Stimulated activated CD4-positive, alpha-beta T cell treated with anti-CD3 and anti-CD28 coated beads, Interleukin-15, amount 100 ng/mL, for 48 hours (primary cell): ENCODE measurements at regions not wholly inside any gene's neighbourhood (a gene's known extent, or its start where the extent isn't known, plus 50 kb on each side); places are given as distances from the start of the nearest gene placed in this dataset.

ENCODE experiments used
- DNase-seq, 2 donors: peaks; one replicate each; pipeline ENCODE4 v3.0.0-alpha.2; 2020; ENCODE audit warnings: low read depth in 2 of 2

DNA sequence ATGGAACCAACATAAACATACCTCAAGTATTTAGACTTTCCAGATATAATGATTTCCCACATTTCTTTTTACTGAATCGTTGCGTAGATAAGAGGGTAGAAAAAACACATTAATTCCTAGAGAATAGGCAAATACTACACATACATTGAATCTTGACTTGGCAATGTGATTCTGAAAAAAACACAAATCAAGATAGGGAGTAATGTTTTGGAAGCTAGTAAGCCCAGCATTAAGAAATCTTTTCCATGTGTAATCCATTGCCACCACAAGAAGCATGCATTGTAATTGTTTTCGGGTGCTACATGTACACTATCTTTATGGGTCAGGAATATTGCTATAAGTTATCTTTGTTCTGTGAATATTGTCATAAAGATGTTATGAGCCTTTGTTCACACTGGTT, 269.8 kb upstream of the PDGFD start:
- no peak for DNase-seq

DNA sequence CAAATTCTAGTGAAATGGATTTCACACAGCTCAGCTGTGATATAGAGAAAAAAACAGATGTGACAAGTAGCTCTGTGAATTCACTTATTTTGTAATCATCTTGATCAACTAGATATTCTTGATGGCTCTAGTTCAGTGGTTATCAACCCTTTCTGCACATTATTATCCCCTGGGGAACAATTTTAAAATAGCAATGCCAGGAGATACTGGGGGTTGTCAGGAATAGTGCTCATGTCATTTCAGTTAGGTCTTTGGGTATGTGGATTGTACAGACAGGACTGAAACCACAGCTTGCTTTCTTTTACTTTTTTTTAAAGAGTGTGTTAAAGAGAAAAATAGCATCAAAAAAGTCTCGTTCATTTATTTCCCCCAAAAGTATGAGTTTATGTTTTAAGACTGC, 269.0 kb upstream of the PDGFD start:
- no peak for DNase-seq

DNA sequence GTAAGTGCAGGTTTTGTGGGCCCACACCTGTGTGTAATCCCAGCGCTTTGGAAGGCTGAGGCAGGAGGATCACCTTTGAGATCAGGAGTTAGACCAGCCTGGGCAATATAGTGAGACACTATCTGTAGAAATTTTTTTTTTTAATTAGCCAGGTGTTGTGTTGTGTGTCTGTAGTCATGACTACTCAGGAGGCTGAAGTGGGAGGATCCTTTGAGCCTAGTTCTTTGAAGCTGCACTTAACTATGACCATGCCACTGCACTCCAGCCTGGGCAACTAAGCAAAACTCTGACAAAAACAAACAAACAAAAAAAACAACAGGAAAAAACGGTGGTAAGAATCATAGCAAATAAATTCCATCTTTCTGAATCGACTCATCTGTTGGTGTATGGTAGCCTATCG, 268.6 kb upstream of the PDGFD start:
- no peak for DNase-seq

DNA sequence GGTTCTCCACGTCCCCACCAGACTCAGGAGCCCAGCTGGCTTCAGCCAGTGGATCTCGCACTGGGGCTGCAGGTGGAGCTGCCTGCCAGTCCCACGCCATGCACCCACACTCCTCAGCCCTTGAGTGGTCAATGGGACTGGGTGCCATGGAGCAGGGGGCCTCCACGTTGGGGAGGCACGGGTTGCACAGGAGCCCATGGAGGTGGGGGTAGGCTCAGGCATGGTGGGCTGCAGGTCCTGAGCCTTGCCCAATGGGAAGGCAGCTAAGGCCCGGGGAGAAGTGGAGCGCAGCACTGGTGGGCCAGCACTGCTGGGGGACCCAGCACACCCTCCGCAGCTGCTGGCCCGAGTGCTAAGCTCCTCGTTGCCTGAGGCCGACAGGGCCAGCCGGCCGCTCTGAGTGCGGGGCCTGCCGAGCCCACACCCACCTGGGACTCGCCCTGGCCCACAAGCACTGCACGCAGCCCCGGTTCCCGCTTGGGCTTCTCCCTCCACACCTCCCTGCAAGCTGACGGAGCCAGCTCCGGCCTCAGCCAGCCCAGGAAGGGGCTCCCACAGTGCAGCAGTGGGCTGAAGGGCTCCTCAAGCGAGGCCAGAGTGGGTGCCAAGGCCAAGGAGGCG, 258.5 kb upstream of the PDGFD start:
- no peak for DNase-seq

DNA sequence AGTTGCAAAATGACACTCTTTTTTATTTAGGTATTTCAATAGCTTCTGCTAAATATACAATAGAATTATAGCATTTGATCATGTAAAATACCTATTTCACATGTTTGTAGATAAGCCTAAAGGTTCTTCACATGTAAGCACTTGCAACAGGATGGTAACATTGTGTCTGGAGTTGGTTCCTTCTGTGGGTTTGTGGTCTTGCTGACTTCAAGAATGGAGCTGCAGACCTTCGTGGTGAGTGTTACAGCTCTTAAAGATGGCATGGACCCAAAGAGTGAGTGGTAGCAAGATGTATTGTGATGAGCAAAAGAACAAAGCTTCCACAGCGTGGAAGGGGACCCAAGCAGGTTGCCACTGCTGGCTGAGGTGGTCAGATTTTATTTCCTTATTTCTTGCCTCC, 246.4 kb upstream of the PDGFD start:
- no peak for DNase-seq

DNA sequence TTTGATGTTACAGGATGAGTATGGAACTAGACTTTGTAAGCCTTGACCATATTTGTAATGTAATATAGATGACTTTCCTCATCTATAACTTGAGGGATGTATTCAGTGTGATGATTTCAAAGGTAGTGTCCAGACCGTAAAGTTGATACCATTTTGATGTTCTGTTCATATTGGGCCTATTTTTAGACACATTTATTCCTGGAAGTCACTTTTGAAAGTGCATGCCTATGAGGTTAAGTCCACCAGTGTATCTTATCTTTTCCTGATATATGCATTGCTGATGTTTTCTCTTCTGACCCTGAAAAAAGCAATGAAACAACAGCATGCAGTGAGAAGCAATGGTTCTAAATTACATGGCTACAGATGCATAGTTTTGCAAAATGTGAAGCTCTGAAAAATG, 244.7 kb upstream of the PDGFD start:
- DNase-seq, result no peak

DNA sequence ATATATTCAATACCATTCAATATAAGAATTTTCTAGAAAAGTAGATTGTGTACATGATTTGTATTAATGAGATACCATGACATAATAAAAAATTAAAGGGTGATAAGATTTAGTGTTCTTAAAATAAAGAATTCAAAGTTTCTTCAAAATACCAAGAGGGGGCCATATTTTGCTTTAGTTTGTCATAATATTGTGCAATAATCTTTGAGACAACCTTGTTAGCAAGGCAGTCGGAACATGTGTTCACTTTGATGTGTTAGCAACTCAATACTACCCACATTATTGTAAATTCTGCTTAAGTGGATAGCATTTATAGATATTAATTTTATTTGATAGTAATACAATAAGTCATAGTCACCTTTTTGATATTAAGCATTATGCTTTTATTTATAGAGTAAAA, 241.3 kb upstream of the PDGFD start:
- no peak for DNase-seq

DNA sequence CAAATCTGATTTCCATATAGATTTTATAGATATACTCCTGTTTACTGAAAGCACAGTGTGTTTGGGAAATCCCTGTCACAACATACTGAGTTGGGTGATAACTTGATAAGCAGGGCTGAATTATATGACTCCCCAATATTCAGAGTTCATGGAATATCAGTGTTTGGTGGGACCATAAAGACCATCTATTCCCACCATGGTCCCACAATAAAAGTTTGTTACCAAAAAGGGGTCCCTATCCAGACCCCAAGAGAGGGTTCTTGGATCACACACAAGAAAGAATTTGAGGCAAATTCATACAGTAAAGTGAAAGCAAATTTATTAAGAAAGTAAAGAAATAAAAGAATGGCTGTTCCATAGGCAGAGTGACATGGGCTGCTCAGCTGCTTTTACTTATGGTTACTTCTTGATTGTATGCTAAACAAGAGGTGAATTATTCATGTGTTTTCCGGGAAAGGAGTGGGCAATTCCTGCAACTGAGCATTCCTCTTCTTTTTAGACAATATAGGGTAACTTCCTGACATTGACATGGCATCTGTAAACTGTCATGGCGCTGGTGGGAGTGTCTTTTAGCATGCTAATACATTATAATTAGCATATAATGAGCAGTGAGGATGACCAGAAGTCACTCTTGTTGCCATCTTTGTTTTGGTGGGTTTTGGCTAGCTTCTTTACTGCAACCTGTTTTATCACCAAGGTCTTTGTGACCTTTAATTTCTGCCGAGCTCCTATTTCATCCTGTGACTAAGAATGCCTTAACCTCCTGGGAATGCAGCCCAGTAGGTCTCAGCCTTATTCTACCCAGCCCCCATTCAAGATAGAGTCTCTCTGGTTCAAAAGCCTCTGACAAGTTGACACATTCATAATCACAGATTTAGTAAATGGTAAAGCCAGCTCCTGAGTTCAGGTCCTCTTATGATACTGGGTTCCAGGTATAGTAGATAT, 240.6 kb upstream of the PDGFD start:
- DNase-seq, result no peak

DNA sequence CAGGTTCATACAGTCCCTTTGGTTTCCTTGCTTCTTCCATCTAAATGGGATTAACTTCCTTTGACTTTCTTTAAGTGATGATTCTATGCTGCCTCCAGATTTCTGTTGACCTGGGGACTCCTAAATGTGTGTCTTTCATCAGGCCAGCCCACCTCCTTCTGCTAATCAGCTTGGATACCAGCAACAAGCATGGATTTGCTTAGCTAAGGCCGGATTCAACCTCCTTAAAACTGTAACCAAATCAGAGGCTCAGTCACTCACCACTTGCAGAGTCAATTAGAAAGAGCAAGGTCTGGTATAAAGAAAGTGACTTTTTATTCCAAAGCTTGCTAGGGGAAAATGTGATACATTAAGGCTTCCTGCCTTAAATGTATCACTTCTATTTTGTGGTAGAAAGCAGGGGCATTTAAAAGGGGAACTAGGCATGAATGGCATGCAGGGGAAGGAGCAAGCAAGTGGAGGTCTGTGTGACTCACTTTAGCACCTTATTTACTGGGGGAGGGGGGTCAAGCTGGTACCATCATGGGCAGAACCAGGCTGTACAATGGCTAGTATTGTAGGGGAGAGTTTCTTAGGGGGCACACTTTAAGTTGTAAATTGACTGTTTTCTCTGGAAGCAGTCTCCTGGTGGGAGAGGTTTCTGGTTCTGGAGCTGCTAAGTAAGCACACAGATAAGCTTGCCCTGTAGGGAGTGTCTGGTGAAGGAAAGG, 239.0 kb upstream of the PDGFD start:
- no peak for DNase-seq

DNA sequence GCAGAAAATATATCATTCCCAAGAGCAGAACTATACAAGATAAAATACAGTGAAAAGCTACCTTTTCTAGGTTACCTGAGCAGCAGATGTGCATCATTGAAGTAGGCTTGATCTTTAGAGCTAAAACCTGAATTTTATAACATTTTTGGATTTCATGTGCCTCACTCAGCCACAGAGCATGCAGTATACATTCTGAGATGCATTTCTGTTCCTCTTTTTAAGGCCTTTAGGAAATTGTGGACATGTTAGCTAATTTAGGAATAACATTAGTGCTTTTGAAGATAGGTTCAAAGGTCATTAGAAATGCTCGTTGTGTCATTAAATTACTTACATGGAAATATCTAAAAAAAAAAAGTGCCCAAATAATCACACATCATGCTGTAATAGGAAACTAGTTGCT, 230.6 kb upstream of the PDGFD start:
- DNase-seq, result no peak

DNA sequence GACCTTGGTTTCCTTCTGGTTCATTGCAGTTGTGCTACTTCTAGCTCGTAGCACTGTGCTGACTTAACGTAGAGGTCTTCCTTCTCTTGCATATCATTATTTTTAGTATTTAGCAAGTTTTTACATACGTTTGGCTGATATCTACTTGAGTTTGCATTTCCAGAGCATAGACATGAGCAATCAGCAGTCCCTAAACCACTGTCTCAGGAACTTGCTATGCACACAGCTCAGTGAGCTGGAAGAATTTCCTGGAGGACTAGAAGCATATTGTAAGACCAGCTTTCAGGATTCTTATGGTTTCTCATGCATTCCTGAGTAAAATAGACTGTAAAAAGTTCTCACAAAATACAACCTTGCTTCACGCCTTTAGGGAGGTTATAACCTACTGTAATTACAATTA, 226.7 kb upstream of the PDGFD start:
- no peak for DNase-seq

DNA sequence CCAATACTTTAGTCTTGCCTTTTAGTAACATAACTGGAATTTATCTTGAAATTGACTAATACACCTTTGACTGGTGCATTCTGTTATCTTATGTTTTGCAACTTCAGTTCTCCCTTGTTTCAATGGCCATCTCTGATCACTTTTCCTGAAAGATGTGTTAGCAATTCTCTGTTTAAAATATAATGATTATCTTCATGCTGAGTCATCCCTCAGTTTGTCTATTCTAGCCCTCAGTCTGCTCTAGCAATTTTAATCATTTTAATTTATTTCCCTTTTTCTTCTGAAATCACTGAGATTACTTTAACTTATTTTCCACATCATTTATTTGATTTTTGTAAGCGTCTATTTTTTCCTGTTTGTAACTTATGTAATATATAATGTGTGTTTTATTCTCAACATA, 221.9 kb upstream of the PDGFD start:
- DNase-seq, result no peak

DNA sequence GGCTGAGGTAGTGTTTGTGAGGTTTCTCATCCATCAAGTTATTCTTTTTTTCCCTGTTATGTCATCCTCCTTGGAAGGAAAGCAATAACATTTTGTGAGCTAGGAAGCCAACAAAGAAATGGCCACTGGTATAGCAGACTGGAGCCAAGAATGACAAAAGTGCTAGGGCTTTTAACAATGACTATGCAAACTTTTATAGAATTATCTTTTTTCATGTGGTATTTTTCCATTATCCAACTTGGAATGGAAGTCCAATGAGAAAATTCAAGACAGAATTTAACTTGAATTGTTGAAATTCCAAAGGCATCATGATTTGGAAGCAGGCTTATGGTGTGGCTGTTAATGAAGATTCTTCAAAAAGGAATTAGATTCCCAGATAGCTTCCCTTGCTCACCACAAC, 216.4 kb upstream of the PDGFD start:
- no peak for DNase-seq

DNA sequence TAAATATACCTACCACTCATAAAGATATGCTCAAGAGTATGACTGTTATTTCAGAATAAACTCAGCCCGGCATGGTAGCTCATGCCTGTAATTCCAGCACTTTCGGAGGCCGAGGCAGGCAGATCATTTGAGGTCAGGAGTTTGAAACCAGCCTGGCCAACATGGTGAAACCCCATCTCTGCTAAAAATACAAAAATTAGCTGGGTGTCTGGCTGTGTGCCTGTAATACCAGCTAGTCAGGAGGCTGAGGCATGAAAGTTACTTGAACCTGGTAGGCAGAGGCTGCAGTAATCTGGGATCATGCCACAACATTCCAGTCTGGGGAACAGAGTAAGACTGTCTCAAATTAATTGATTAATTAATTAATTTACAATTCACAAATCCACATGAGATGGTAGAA, 208.2 kb upstream of the PDGFD start:
- DNase-seq, result no peak

DNA sequence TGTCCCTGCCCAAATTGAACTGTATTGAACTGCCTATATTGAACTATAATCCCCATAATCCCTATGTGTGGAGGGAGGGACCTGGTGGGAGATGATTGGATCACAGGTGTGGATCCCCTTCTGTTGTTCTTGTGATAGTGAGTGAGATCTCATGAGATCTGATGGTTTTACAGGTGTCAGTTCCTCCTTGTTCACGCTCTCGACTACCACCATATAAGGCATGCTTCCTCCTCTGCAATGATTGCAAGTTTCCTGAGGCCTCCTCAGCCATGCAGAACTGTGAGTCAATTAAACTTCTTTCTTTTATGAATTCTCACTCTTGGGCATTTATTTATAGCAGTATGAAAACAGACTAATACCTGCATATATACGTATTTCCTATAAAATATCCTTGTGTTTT, 206.5 kb upstream of the PDGFD start:
- DNase-seq, result no peak

DNA sequence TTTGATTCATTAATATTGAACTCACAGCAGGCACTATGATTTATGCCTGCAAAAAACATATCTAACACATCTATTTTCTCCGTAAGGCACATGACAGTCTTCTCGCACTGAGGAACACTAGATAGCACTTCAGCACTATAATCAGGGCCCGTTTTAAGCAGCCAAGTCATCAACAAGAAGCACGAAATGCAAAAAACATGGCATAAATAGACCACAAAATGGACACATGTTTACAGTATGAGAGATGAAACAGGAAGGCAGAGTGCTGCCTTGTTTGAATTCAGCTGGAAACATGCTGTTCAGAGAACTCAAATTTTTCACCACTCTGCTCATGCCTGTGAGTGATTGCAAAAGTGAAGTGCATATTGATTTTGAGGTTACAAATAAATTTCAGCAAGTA, 205.8 kb upstream of the PDGFD start:
- no peak for DNase-seq

DNA sequence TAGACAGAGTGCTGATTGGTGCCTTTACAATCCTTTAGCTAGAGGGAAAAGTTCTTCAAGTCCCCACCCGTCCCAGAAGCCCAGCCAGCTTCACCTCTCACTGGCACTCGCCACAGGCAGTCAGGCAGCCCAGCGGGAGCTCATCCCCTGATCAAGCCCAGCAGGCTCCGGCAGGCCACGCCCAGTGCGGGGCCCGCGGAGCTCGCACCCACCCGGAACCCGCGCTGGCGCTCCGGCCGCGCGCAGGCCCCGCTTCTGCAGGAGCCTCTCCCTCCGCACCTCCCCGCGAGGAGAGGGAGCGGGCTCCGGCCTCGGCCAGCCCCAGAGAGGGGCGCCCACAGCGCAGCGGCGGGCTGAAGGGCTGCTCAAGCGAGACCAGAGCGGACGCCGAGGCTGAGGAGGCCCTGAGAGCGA, 202.4 kb upstream of the PDGFD start:
- DNase-seq, result no peak

DNA sequence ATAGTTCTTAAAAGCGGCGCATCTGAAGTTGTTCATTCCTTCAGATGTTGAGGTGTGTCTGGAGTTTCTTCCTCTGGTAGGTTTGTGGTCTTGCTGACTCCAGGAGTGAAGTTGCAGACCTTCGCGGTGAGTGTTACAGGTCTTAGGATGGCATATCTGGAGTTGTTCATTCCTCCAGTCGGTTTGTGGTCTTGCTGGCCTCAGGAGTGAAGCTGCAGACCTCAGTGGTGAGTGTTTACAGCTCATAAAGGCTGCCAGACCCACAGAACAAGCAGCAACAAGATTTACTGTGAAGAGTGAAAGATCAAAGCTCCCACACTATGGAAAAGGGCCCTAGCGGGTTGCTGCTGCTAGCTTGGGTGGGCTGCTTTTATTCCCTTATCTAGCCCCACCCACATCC, 201.7 kb upstream of the PDGFD start:
- DNase-seq, result no peak

DNA sequence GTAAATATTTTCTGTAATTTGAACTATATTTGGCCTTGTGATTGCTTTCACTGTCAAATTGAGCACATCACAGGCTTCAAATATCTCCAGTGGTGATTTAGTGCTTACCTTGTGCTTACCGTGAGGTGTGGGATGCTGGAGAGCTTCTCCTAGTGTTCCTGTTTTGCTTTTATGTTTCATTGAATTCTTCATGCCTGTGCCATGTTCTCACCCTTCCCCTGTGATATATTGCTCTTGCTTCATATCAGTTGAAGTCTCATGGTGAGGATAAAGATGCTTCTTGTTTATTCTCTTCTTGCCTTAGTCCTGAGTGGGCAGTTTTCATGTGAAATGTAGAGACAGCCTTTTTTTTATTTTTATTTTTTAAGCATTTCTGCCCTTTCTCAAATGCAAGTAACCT, 198.0 kb upstream of the PDGFD start:
- DNase-seq, result no peak

DNA sequence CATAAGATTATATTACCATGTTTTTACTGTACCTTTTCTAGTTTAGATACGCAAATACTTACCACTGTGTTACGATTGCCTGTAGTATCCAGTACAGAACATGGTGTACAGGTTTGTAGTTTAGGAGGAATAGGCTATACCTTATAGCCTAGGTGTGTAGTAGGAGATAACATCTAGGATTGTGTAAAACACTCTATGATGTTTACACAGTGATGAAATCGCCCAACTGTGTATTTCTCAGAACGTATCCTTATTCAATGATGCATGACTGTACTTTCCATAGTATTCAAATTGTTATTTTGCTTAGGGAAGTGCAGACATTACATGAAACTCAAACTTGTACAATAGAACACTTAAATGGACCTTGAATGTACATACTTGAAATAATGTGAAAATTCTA, 188.1 kb upstream of the PDGFD start:
- DNase-seq, result no peak

DNA sequence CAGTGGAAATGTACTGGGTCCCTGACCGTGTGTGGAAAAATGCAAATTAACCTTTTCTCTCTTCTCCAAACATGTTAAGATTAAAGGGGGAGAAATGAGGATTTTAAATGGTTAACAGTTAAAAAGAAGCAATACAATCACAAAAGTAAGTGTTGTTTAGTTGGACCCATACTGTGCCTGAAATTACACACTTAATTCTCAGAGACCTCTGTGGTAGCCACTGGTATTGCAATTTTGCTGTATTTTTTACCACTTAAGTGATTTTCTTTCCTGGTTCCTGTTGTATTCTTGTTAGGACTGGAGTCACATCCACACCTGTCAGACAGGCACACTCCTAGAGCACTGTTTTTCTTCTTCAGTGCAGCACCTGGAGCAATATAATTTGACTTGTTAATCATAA, 179.6 kb upstream of the PDGFD start:
- no peak for DNase-seq

DNA sequence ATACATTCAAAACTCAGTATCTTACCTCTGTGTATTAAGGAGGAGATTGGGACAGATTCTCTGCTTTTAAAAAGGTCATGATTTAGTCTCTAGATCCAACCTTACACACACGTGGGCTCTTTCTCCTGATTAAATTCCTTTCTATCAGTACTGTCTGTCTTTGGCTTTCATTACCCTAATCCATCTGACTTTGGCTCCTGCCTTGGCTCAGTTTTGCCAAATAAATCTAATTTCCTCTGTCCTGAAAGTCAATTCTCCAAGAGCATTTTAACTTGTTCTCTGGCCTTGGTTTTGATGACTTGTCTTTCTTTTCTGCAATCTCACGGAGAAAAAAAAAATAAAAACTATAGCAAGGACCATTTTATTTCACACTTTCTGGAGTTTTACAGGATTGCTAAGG, 176.6 kb upstream of the PDGFD start:
- DNase-seq, result no peak

DNA sequence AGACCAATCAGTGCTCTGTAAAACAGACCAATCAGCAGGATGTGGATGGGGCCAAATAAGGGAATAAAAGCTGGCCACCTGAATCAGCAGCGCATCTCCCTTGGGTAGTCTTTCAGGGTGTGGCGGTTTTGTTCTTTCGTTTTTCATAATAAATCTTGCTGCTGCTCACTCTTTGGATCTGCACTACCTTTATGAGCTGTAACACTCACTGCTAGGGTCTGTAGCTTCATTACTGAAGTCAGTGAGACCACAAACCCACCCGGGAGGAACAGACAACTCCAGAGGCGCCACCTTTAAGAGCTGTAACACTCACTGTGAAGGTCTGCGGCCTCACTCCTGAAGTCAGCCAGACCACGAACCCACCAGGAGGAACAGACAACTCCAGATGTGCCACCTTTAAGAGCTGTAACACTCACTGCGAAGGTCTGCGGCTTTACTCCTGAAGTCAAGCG, 175.5 kb upstream of the PDGFD start:
- DNase-seq, result no peak
